ENCODE measurements at regions not wholly inside any gene's neighbourhood (a gene's known extent, or its start where the extent isn't known, plus 50 kb on each side); places are given as distances from the start of the nearest gene placed in this dataset.

DNA sequence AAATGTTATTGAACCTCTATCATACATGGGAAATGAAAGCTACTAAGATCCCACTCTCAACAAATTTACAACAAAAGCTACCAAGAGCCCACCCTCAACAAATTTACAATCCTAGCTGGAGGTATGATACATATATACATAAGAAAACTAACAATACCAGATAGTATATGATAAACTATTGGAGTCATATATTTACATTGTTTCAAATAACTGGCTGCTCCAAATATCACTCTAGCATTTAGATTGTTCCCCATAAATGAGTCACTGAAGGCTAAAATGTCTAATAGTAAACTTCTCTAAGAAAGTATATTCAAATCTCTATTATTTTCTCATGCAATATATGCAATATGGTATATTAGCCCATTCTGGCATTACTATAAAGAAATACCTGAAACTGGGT is 151.1 kb downstream of the TMEM161B start:
- Histone ChIP-seq H3K4me1 (ENCODE audit: control insufficient read depth, insufficient read depth, low read length) (no peaks in the 10 kb centered on the region), H3K27me3 (ENCODE audit: control insufficient read depth, insufficient read depth, low read length) (peaks cover 4% of the 10 kb centered on the region), H3K9me3 (replicated peaks; ENCODE audit: low read length) (no peaks in the 10 kb centered on the region), H3K4me2 (ENCODE audit: low read length) (no peak overlapping the region), H3K4me3 (ENCODE audit: low read length) (no peak overlapping the region), H3K9ac (ENCODE audit: low read depth, low read length) (no peak overlapping the region), H3K36me3 (ENCODE audit: insufficient read depth, low read length) (no peaks in the 10 kb centered on the region)

- H3K4me2 ChIP-seq (ENCODE audit: low read length), result no peak overlapping the region
Observed at GRCh38 chr5:88116396-88116795, 152.2 kb downstream of the TMEM161B start.

DNA sequence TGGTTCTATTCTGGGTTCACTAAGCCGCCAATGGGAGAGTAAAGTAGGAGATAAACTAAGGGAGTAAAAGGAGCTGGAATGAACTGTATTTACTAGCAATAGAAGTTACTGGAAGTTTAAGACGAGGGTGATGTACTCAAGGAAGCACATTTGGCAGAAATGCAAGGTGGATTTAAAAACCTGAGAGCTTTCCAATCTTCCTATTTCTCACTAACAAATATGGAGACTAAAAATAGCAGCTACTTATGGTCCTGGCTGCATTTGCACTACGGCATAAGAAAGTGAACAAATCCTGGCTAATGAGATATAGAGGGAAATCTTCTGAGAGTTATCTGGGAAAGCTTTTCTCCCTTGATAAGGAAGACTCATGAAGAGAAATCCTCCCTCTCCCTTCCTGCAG is 153.4 kb downstream of the TMEM161B start:
- Histone ChIP-seq H3K36me3 (ENCODE audit: insufficient read depth, low read length) (no peaks in the 10 kb centered on the region), H3K27me3 (ENCODE audit: control insufficient read depth, insufficient read depth, low read length) (peaks cover 4% of the 10 kb centered on the region), H3K9ac (ENCODE audit: low read depth, low read length) (no peak overlapping the region), H3K9me3 (replicated peaks; ENCODE audit: low read length) (no peaks in the 10 kb centered on the region), H3K4me1 (ENCODE audit: control insufficient read depth, insufficient read depth, low read length) (no peaks in the 10 kb centered on the region), H3K4me2 (ENCODE audit: low read length) (no peak overlapping the region), H3K4me3 (ENCODE audit: low read length) (no peak overlapping the region)

More at GRCh38 chr5:88116396-88116795, 152.2 kb downstream of the TMEM161B start:
- Histone ChIP-seq H3K9ac (ENCODE audit: low read depth, low read length) (no peak overlapping the region), H3K4me1 (ENCODE audit: control insufficient read depth, insufficient read depth, low read length) (no peaks in the 10 kb centered on the region), H3K36me3 (ENCODE audit: insufficient read depth, low read length) (no peaks in the 10 kb centered on the region), H3K27me3 (ENCODE audit: control insufficient read depth, insufficient read depth, low read length) (peaks cover 4% of the 10 kb centered on the region), H3K9me3 (replicated peaks; ENCODE audit: low read length) (no peaks in the 10 kb centered on the region), H3K4me3 (ENCODE audit: low read length) (no peak overlapping the region)

DNA sequence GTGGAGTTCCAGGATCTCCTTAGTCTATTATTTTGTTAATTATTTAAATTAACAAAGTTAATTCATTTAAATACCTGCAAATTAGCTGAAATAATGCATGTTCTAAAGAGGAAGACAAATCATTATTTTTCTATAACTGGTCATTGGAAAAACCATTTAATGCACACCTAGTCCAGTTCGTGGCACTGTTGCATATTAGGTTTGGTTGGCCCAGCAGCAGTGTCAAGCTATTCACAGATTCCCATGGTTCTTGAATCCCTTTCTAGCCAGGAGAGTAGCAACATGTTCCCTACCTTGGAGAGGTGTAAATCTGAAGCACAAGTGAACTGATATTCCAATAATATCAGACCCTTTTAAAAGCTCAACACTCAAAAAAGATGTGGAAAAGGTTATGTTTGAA is 155.2 kb downstream of the TMEM161B start:
- no peaks in the 10 kb centered on the region for H3K9me3 ChIP-seq (replicated peaks; ENCODE audit: low read length)
- H3K36me3 ChIP-seq (ENCODE audit: insufficient read depth, low read length), result no peaks in the 10 kb centered on the region
- peaks cover 4% of the 10 kb centered on the region for H3K27me3 ChIP-seq (ENCODE audit: control insufficient read depth, insufficient read depth, low read length)
- H3K4me3 ChIP-seq (ENCODE audit: low read length), result no peak overlapping the region
- H3K9ac ChIP-seq (ENCODE audit: low read depth, low read length), result no peak overlapping the region
- no peak overlapping the region for H3K4me2 ChIP-seq (ENCODE audit: low read length)
- no peaks in the 10 kb centered on the region for H3K4me1 ChIP-seq (ENCODE audit: control insufficient read depth, insufficient read depth, low read length)

- Histone ChIP-seq H3K4me2 (ENCODE audit: low read length) (no peak overlapping the region), H3K4me3 (ENCODE audit: low read length) (no peak overlapping the region), H3K4me1 (ENCODE audit: control insufficient read depth, insufficient read depth, low read length) (no peaks in the 10 kb centered on the region), H3K27me3 (ENCODE audit: control insufficient read depth, insufficient read depth, low read length) (no peaks in the 10 kb centered on the region), H3K9me3 (replicated peaks; ENCODE audit: low read length) (no peaks in the 10 kb centered on the region), H3K36me3 (ENCODE audit: insufficient read depth, low read length) (no peaks in the 10 kb centered on the region), H3K9ac (ENCODE audit: low read depth, low read length) (no peak overlapping the region)
Observed at GRCh38 chr5:88109818-88110217, 158.8 kb downstream of the TMEM161B start.

DNA sequence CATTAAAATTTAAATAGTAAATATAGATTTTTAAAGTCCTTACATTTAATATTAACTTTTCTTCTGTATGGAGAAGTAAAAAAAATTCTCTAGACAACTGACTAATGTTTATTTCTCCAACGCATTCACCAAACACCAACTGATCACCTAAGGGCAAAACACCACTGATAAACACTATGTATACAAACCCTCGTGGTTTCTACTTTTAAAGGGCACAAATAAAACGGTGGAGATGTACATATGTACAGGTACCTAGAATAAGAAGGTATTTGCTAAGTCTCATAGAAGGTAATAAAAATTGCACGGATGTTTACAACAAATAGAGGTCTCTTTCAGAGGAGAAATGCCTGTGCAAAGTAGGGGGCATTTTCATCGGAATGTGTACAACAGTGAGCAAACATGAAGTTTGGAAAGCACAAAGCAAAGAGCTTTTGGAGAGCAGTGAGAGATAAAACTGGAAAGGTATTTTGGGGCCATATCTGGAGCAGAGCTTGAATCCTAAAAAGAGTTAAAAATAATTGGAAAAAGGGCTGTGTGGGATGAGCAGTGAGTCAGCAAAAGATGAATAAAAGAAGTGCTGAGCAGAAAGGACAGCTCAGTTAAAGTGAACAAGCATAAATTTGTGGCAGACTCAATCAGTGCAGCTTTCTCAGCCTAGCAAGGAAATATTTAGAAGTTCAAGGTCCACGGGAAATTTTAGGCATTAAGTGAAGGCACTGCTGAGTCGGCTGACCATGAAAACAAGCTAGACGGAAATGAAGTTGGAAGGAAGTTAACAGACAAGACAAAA is 160.0 kb downstream of the TMEM161B start:
- Histone ChIP-seq H3K4me2 (ENCODE audit: low read length) (no peak overlapping the region), H3K9me3 (replicated peaks; ENCODE audit: low read length) (no peaks in the 10 kb centered on the region), H3K4me3 (ENCODE audit: low read length) (no peak overlapping the region), H3K9ac (ENCODE audit: low read depth, low read length) (no peak overlapping the region), H3K27me3 (ENCODE audit: control insufficient read depth, insufficient read depth, low read length) (no peaks in the 10 kb centered on the region), H3K4me1 (ENCODE audit: control insufficient read depth, insufficient read depth, low read length) (no peaks in the 10 kb centered on the region), H3K36me3 (ENCODE audit: insufficient read depth, low read length) (no peaks in the 10 kb centered on the region)

GRCh38 chr5:88094906-88095496 is 173.6 kb downstream of the TMEM161B start:
- Histone ChIP-seq H3K4me3 (ENCODE audit: low read length) (no peak overlapping the region), H3K4me1 (ENCODE audit: control insufficient read depth, insufficient read depth, low read length) (no peaks in the 10 kb centered on the region), H3K36me3 (ENCODE audit: insufficient read depth, low read length) (no peaks in the 10 kb centered on the region), H3K27me3 (ENCODE audit: control insufficient read depth, insufficient read depth, low read length) (peaks cover 4% of the 10 kb centered on the region), H3K9me3 (replicated peaks; ENCODE audit: low read length) (no peaks in the 10 kb centered on the region), H3K4me2 (ENCODE audit: low read length) (no peak overlapping the region), H3K9ac (ENCODE audit: low read depth, low read length) (no peak overlapping the region)

DNA sequence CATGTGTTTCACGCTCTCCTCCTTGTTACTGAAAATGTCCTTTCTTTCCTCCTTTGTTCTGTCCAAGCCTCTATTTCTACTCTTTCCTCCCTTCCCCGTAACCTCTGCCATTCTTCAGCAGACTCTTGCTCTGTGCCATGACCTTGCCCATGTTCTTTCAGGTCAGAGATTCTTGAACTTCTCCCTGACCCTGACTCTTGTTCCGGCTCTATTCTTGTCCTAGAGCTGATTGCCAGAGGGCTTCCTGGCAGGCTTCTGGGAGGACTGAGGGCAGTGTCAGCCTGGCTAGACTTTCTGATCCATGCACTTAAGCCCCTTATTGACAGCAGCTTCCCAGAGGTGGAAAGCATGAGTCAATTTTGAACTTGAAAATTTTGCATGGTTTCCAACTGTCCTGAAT is 174.2 kb downstream of the TMEM161B start:
- Histone ChIP-seq H3K4me1 (ENCODE audit: control insufficient read depth, insufficient read depth, low read length) (no peaks in the 10 kb centered on the region), H3K36me3 (ENCODE audit: insufficient read depth, low read length) (no peaks in the 10 kb centered on the region), H3K9me3 (replicated peaks; ENCODE audit: low read length) (no peaks in the 10 kb centered on the region), H3K4me3 (ENCODE audit: low read length) (no peak overlapping the region), H3K27me3 (ENCODE audit: control insufficient read depth, insufficient read depth, low read length) (peaks cover 4% of the 10 kb centered on the region), H3K4me2 (ENCODE audit: low read length) (no peak overlapping the region), H3K9ac (ENCODE audit: low read depth, low read length) (no peak overlapping the region)

GRCh38 chr5:88093765-88094164 is 174.9 kb downstream of the TMEM161B start:
- Histone ChIP-seq H3K9ac (ENCODE audit: low read depth, low read length) (no peak overlapping the region), H3K4me1 (ENCODE audit: control insufficient read depth, insufficient read depth, low read length) (no peaks in the 10 kb centered on the region), H3K4me3 (ENCODE audit: low read length) (no peak overlapping the region), H3K36me3 (ENCODE audit: insufficient read depth, low read length) (no peaks in the 10 kb centered on the region), H3K4me2 (ENCODE audit: low read length) (no peak overlapping the region), H3K27me3 (ENCODE audit: control insufficient read depth, insufficient read depth, low read length) (peaks cover 4% of the 10 kb centered on the region), H3K9me3 (replicated peaks; ENCODE audit: low read length) (no peaks in the 10 kb centered on the region)

DNA sequence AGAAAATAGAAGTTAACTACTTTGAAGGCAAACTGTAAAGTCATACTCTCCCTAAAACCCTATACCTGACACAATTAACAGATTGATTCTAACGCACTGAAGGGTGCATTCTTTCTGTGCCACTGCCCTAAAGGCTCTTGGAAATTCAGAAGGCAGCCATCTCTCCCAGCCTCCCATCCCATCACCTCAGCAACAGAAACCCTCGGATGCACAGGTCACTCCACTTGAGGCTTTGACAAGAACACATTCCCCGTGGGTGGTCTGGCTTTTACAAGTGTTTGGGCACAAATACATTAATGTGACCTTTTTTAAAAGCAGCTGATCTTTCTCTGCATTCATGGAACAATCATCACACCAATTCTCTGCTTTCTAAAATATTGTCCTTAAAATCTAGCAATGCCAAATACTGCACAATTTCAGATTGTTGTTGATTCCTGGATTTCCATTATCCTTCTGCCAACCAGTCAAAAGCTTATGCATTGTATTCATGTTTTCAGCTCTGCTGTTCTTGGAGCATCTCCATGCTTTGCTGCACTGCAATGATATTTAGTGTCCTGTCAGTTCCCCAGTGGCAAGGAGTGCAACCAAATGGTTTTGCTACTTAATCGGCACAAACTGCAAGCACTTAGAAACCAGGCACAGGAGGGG is 175.6 kb downstream of the TMEM161B start:
- Histone ChIP-seq H3K9me3 (replicated peaks; ENCODE audit: low read length) (no peaks in the 10 kb centered on the region), H3K4me3 (ENCODE audit: low read length) (no peak overlapping the region), H3K9ac (ENCODE audit: low read depth, low read length) (no peak overlapping the region), H3K4me2 (ENCODE audit: low read length) (no peak overlapping the region), H3K4me1 (ENCODE audit: control insufficient read depth, insufficient read depth, low read length) (no peaks in the 10 kb centered on the region), H3K36me3 (ENCODE audit: insufficient read depth, low read length) (no peaks in the 10 kb centered on the region), H3K27me3 (ENCODE audit: control insufficient read depth, insufficient read depth, low read length) (peaks cover 4% of the 10 kb centered on the region)

DNA sequence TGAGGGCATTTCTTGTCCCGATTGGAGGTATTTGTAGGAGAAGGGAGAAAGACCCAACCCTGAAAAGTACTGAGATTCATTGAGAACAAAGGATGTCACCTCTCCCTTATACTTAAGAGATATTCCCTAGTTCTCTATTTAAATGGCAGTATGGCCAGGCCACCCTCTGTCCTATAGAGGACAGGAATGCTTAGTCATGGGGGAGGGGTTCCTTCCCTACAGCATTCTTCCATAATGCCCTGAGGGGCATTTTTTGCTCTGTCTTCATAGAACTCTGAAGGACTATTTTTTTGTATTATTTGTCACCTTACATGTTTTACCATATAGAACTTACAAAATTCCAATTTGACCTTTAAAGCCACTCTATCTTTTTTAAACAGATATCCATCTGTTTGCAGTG is 176.3 kb downstream of the TMEM161B start:
- H3K9me3 ChIP-seq (replicated peaks; ENCODE audit: low read length), result no peaks in the 10 kb centered on the region
- H3K36me3 ChIP-seq (ENCODE audit: insufficient read depth, low read length), result no peaks in the 10 kb centered on the region
- no peak overlapping the region for H3K4me3 ChIP-seq (ENCODE audit: low read length)
- H3K27me3 ChIP-seq (ENCODE audit: control insufficient read depth, insufficient read depth, low read length), result peaks cover 4% of the 10 kb centered on the region
- no peak overlapping the region for H3K4me2 ChIP-seq (ENCODE audit: low read length)
- H3K9ac ChIP-seq (ENCODE audit: low read depth, low read length), result no peak overlapping the region
- no peaks in the 10 kb centered on the region for H3K4me1 ChIP-seq (ENCODE audit: control insufficient read depth, insufficient read depth, low read length)

All from skeletal muscle satellite cell (primary cell).